ENCODE measurements at regions not wholly inside any gene's neighbourhood (a gene's known extent, or its start where the extent isn't known, plus 50 kb on each side); places are given as distances from the start of the nearest gene placed in this dataset.

DNA sequence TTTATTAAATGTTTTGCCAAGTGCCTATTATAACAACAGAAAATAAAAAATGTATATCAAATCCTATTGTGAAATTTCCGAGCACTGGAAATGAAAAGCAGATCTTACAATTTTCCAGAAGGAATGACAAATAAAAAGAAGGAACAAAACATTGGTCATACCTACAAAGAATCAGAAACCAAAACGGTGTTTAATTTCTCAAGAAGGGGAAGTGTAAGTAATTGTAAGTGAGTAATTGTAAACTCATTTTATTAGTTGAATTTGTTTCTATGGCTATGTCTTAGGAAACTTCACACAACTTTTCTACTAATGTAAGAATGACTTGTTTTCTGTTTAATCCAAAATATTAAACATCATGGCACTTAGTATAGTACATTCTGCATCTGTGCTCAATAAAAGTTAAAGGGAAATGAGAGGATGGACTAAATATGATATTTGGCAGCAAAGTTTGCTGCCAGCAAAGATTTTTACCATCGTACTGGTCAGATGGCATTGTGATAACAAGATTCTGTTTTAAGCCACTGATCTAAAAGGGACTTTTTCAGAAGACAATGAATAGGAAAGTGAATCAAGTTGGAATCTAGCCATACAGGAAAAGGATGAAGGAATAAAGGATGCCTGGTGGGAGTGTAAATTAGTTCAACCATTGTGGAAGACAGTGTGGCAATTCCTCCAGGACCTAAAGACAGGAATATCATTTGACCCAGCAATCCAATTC is 232.4 kb downstream of the NFKBIZ start:
- H3K36me3 Mint-ChIP-seq (ENCODE audit: low read depth), result peaks cover 14% of the 10 kb centered on the region
- no peak overlapping the region for H3K4me3 Mint-ChIP-seq
- H3K27ac Mint-ChIP-seq, result no peak overlapping the region
- peaks cover 30% of the 10 kb centered on the region for H3K9me3 Mint-ChIP-seq
- no peaks in the 10 kb centered on the region for H3K27me3 Mint-ChIP-seq (ENCODE audit: low read depth)
- H3K4me1 Mint-ChIP-seq (ENCODE audit: low read depth), result peaks cover 41% of the 10 kb centered on the region

- peaks cover 20% of the 10 kb centered on the region for H3K9me3 Mint-ChIP-seq
- H3K4me1 Mint-ChIP-seq (ENCODE audit: low read depth), result peaks cover 40% of the 10 kb centered on the region
- no peak overlapping the region for H3K27ac Mint-ChIP-seq
- H3K4me3 Mint-ChIP-seq, result no peak overlapping the region
- H3K27me3 Mint-ChIP-seq (ENCODE audit: low read depth), result no peaks in the 10 kb centered on the region
- peaks cover 10% of the 10 kb centered on the region for H3K36me3 Mint-ChIP-seq (ENCODE audit: low read depth)
Measured at GRCh38 chr3:102083473-102083872, 234.2 kb downstream of the NFKBIZ start.

DNA sequence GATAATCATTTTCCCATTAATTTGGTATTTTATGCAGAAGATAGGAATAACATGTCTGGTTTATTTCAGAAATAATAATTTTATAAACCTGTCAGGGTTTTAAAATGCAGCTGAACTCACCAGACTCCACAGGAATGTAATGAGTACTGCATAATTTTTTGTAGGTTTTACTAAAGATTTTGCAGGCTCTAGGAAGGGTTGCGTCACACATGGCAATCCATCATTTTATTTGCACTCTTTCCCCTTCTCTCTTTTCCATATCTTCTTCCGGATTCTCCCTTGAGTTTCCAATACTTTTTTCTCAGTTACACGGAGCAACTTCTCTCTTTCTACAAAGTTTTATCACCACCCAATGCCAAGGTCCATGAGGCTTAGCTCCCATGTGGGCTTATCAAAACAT is 234.7 kb downstream of the NFKBIZ start:
- Mint-ChIP-seq H3K27me3 (ENCODE audit: low read depth) (no peaks in the 10 kb centered on the region), H3K27ac (no peak overlapping the region), H3K4me3 (no peak overlapping the region), H3K36me3 (ENCODE audit: low read depth) (peaks cover 9% of the 10 kb centered on the region), H3K9me3 (peaks cover 20% of the 10 kb centered on the region), H3K4me1 (ENCODE audit: low read depth) (peaks cover 34% of the 10 kb centered on the region)

- peaks cover 30% of the 10 kb centered on the region for H3K4me1 Mint-ChIP-seq (ENCODE audit: low read depth)
- no peaks in the 10 kb centered on the region for H3K27me3 Mint-ChIP-seq (ENCODE audit: low read depth)
Measured at GRCh38 chr3:102084704-102085103, 235.4 kb downstream of the NFKBIZ start.

DNA sequence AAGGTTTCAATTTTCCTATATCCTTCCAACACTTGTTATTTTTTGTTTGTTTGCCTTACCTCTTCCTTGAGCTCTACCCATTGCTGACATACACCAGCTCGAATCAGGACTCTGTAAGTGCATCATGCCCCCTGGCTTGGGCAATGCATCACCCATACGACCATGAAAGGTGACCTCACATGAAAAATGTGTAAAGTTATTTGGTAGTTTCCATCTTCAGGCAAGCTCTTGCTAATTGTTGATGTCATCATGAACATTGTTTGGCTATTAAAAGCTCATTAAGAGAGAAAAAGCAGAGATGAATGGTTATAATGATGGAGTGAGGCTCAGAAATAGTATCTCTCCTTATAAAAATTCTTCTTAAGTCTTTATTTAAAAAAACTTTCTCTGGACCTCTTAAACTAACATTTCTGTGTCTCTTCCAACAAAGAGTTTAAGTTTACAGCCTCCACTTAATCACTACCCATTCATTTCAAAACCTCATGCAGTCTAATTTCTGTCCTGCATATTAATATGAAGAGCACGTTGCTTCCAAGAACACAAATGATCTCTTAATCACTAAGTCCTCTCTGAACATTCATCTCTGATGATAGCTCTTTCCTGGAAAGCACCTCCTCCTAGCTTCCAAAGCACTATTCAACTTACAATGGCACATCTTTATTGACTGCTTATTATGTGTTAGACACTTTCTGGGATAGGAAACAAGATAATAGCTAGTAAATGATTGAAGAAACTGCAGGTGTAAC is 236.3 kb downstream of the NFKBIZ start:
- H3K4me3 Mint-ChIP-seq, result no peak overlapping the region
- H3K9me3 Mint-ChIP-seq, result peaks cover 15% of the 10 kb centered on the region
- peaks cover 7% of the 10 kb centered on the region for H3K36me3 Mint-ChIP-seq (ENCODE audit: low read depth)
- peaks cover 23% of the 10 kb centered on the region for H3K4me1 Mint-ChIP-seq (ENCODE audit: low read depth)
- H3K27me3 Mint-ChIP-seq (ENCODE audit: low read depth), result no peaks in the 10 kb centered on the region
- peak overlapping the region; percentile 23 for H3K27ac Mint-ChIP-seq

More at GRCh38 chr3:102084704-102085103, 235.4 kb downstream of the NFKBIZ start:
- Mint-ChIP-seq H3K27ac (no peak overlapping the region), H3K9me3 (peaks cover 20% of the 10 kb centered on the region), H3K36me3 (ENCODE audit: low read depth) (peaks cover 7% of the 10 kb centered on the region), H3K4me3 (no peak overlapping the region)

DNA sequence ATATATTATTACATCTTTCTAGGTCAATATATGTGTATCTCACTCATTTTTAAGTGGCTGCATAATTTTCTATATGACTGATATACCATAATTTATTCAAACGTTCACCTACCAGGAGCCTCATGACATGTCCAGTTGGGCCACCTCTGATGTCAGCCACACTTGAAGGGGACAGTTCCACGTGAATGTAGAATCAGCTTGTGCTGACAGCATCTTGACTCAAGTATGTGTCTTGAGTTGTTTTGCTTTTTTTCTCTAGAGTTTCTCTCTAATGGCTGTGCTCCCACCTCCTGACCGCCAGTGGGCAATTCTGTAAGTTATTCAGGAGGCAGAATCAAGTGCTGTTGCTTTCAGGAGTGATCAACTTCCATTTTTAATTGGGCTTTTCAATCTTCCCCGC is 237.9 kb downstream of the NFKBIZ start:
- Mint-ChIP-seq H3K27me3 (ENCODE audit: low read depth) (no peaks in the 10 kb centered on the region), H3K9me3 (peaks cover 11% of the 10 kb centered on the region), H3K4me1 (ENCODE audit: low read depth) (peaks cover 25% of the 10 kb centered on the region), H3K27ac (no peak overlapping the region), H3K36me3 (ENCODE audit: low read depth) (peaks cover 5% of the 10 kb centered on the region), H3K4me3 (no peak overlapping the region)

- Mint-ChIP-seq H3K9me3 (peaks cover 6% of the 10 kb centered on the region), H3K4me3 (no peak overlapping the region), H3K4me1 (ENCODE audit: low read depth) (peaks cover 37% of the 10 kb centered on the region), H3K27ac (no peak overlapping the region), H3K27me3 (ENCODE audit: low read depth) (no peaks in the 10 kb centered on the region), H3K36me3 (ENCODE audit: low read depth) (peaks cover 2% of the 10 kb centered on the region)
Measured at GRCh38 chr3:102089239-102089638, 239.9 kb downstream of the NFKBIZ start.

DNA sequence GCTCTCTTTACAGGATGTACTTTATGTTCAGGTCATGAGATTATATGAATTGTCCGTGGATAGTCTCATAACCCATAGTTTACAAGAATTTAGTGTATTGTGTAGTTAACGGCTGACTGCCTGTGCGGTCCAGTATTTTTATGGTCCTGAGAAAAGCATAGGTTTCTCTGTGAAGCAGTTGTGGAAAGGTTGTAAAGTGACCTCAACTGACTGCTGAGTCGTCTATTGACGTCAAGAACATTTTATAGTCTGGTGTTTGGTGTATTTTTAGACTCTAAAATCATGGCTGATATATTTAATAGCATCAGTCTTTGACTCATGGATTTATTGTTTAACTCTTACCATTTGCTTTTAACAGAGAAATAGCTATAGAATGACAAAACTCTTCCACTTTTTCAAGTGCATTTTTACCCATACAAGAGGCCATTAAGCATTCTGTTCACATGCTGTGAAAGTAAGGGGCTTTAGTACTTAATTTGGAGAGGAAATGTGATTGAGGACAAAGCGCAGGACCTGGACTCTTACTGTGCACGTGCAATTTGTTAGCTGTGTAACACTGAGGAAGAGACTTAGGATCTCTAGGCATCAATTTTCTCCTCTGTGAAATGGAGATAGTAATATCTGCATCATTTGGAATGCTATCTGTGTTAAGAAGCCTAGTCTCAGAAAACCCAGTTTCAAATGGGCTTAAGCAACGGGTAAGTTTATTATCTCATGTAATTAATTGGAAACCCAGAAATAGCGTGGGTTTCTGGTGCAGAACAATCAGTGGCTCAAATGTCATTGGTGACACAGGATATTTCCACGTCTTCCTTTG is 240.8 kb downstream of the NFKBIZ start:
- Mint-ChIP-seq H3K4me3 (no peak overlapping the region), H3K27ac (no peak overlapping the region), H3K36me3 (ENCODE audit: low read depth) (no peaks in the 10 kb centered on the region), H3K27me3 (ENCODE audit: low read depth) (no peaks in the 10 kb centered on the region), H3K9me3 (peaks cover 6% of the 10 kb centered on the region), H3K4me1 (ENCODE audit: low read depth) (peaks cover 36% of the 10 kb centered on the region)

DNA sequence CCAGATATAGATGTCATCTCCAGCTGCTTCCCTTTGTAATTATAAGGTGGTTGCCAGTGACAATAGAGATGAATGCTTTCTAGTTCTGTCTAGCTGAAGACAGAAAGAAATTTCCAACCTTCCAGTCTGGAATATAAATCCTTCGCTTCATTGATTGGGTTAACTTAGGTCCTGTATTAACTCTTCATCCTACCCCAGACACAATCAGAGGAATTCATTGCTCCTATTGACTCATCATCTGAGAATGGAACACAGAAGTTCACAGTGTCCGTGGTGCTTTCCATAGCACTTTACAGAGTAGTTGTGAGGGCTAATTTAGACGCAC is 241.4 kb downstream of the NFKBIZ start:
- no peak overlapping the region for H3K27ac Mint-ChIP-seq
- no peaks in the 10 kb centered on the region for H3K36me3 Mint-ChIP-seq (ENCODE audit: low read depth)
- H3K9me3 Mint-ChIP-seq, result peaks cover 2% of the 10 kb centered on the region
- no peaks in the 10 kb centered on the region for H3K27me3 Mint-ChIP-seq (ENCODE audit: low read depth)
- H3K4me1 Mint-ChIP-seq (ENCODE audit: low read depth), result peaks cover 35% of the 10 kb centered on the region
- no peak overlapping the region for H3K4me3 Mint-ChIP-seq

- Mint-ChIP-seq H3K36me3 (ENCODE audit: low read depth) (no peaks in the 10 kb centered on the region), H3K27me3 (ENCODE audit: low read depth) (no peaks in the 10 kb centered on the region), H3K9me3 (no peaks in the 10 kb centered on the region), H3K4me1 (ENCODE audit: low read depth) (peaks cover 35% of the 10 kb centered on the region), H3K27ac (peak overlapping the region; percentile 59), H3K4me3 (no peak overlapping the region)
Measured at GRCh38 chr3:102091358-102091757, 242.0 kb downstream of the NFKBIZ start.

DNA sequence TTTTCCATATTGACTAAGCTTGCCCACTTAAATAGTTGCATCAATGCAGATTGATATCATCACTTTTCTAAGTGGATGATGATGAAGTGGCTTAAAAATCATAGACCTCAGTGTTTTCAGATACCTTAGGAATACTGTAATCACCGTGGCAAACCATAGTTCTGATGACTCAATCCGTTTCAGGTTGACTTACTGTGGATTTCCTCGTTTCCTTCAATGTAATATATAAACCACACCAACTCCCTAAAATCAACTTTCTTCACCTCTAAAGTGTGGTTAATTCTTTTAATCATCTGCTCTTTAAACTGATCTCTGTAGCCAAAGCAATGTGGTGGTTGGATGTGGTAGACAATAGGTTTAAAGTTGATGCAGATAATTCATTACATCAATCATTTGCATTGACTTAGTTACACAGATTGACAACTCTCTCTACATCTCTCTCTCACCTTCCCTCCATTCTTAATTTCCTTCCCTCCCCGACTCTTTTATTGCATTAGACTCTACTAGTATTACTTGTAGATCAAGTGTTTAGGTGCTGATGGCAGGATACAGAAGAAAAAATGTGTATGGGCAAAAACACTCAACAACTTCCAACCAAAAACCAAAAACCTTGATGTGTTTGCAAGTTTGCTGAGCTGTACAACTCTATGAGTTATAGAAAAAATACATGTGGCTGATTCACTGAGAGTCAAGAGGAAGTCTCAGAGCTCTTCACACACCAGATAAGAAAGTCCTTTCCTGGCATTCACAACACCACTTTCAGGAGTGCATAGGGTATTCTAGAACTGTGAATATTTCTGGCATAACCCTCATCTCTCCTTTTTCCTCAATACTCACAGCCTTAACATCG is 243.5 kb downstream of the NFKBIZ start:
- H3K4me1 Mint-ChIP-seq (ENCODE audit: low read depth), result peaks cover 35% of the 10 kb centered on the region
- H3K27ac Mint-ChIP-seq, result peak overlapping the region; percentile 91
- H3K36me3 Mint-ChIP-seq (ENCODE audit: low read depth), result no peaks in the 10 kb centered on the region
- H3K27me3 Mint-ChIP-seq (ENCODE audit: low read depth), result no peaks in the 10 kb centered on the region
- no peaks in the 10 kb centered on the region for H3K9me3 Mint-ChIP-seq
- H3K4me3 Mint-ChIP-seq, result peak overlapping the region; percentile 61

GRCh38 chr3:102094506-102094905 is 245.2 kb downstream of the NFKBIZ start:
- H3K27me3 Mint-ChIP-seq (ENCODE audit: low read depth), result no peaks in the 10 kb centered on the region
- H3K4me1 Mint-ChIP-seq (ENCODE audit: low read depth), result peaks cover 35% of the 10 kb centered on the region
- no peaks in the 10 kb centered on the region for H3K36me3 Mint-ChIP-seq (ENCODE audit: low read depth)
- H3K4me3 Mint-ChIP-seq, result no peak overlapping the region
- no peaks in the 10 kb centered on the region for H3K9me3 Mint-ChIP-seq
- H3K27ac Mint-ChIP-seq, result no peak overlapping the region

DNA sequence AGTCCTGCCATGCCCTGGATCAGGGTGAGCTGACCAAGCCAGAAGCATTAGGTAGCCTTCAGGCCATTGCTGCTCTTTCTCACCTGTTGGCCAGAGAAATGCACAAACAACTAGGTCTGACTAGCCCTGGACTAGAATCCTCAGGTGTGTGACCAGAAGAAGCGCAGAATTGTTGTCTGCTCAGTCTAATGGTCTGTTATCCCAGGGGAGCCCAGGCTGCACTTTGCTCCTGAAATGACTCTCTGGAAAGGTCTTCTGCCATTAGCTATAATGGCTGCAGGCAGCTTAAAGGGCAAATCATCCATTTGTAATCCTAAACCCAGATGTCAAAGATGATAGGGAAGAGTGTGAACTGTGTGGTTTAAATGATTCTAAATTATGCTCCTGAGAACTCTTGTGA is 246.1 kb downstream of the NFKBIZ start:
- Mint-ChIP-seq H3K27ac (no peak overlapping the region), H3K9me3 (no peaks in the 10 kb centered on the region), H3K4me1 (ENCODE audit: low read depth) (peaks cover 35% of the 10 kb centered on the region), H3K27me3 (ENCODE audit: low read depth) (no peaks in the 10 kb centered on the region), H3K4me3 (no peak overlapping the region), H3K36me3 (ENCODE audit: low read depth) (no peaks in the 10 kb centered on the region)

- Mint-ChIP-seq H3K4me3 (no peak overlapping the region), H3K4me1 (ENCODE audit: low read depth) (peaks cover 35% of the 10 kb centered on the region), H3K36me3 (ENCODE audit: low read depth) (peaks cover 2% of the 10 kb centered on the region), H3K27me3 (ENCODE audit: low read depth) (no peaks in the 10 kb centered on the region), H3K27ac (no peak overlapping the region), H3K9me3 (peaks cover 3% of the 10 kb centered on the region)
Measured at GRCh38 chr3:102096066-102096465, 246.8 kb downstream of the NFKBIZ start.

All from T-helper 1 cell treated with Interleukin-12 subunit alpha and Interleukin-12 subunit beta and Interleukin-4 antibody, amounts not matched to agents 30 μg/mL and 1 μg/mL, for 36 hours (primary cell).